IMR-90 (cell line): ENCODE measurements at regions not wholly inside any gene's neighbourhood (a gene's known extent, or its start where the extent isn't known, plus 50 kb on each side); places are given as distances from the start of the nearest gene placed in this dataset.

Experiments used
- ATAC-seq: fragments of 200-7000 bp; cut with Tn5 transposase; 2 replicates; pipeline ENCODE4 v1.9.1; 2020; ENCODE audit warnings: low read depth, mild to moderate bottlenecking, moderate library complexity
- BruUV-seq: library from RNA; stranded (reverse); fragments of 400-500 nt; replicated peaks from 2 replicates; lab custom pipeline; 2021; lab: Mats Ljungman, UMichigan
- CTCF ChIA-PET: fragments of 300-600 bp; formaldehyde crosslinking; extraction: SDS; loops from one replicate; lab custom pipeline; 2021; ENCODE audit warnings: antibody characterized with exemption; lab: Yijun Ruan, JAX
- POLR2A ChIA-PET: fragments of 300-600 bp; sonication (Branson Sonifier 250); formaldehyde crosslinking; loops from one replicate; lab custom pipeline; 2022; ENCODE audit warnings: antibody characterized with exemption; ENCODE audit not compliant: unreplicated experiment; lab: Charles Lee
- DNase-seq: peaks from one replicate; pipeline ENCODE4 v3.0.0; 2013
- H2AFZ ChIP-seq: replicated peaks from 2 replicates; pipeline ENCODE3; 2013; ENCODE audit warnings: low read length, mild to moderate bottlenecking; ENCODE audit not compliant: poor library complexity
- H2AK5ac ChIP-seq: 2 replicates; pipeline ENCODE4 v1.6.1; 2013; ENCODE audit warnings: low read depth, low read length, inconsistent platforms
- H2AK9ac ChIP-seq: replicated peaks from 2 replicates; pipeline ENCODE3; 2013; ENCODE audit warnings: mild to moderate bottlenecking, low read depth, low read length, moderate library complexity; ENCODE audit not compliant: poor library complexity
- H2BK120ac ChIP-seq: 2 replicates; pipeline ENCODE4 v1.6.1; 2013; ENCODE audit warnings: low read depth, low read length, inconsistent platforms
- H2BK15ac ChIP-seq: 3 replicates; pipeline ENCODE4 v1.6.1; 2013; ENCODE audit warnings: low read depth, low read length, inconsistent platforms
- H2BK20ac ChIP-seq: 2 replicates; pipeline ENCODE4 v1.6.1; 2013; ENCODE audit warnings: low read depth, mild to moderate bottlenecking, inconsistent platforms, low read length, moderate library complexity
- H2BK5ac ChIP-seq: 2 replicates; pipeline ENCODE4 v1.6.1; 2013; ENCODE audit warnings: mild to moderate bottlenecking, low read depth, low read length, inconsistent platforms; ENCODE audit not compliant: poor library complexity, severe bottlenecking
- H3K14ac ChIP-seq: replicated peaks from 2 replicates; pipeline ENCODE4 v1.6.1; 2013; ENCODE audit warnings: low read depth, low read length, inconsistent platforms
- H3K18ac ChIP-seq: 2 replicates; pipeline ENCODE4 v1.6.1; 2013; ENCODE audit warnings: low read depth, low read length, control low read depth
- H3K23ac ChIP-seq: 2 replicates; pipeline ENCODE4 v1.6.1; 2013; ENCODE audit warnings: low read depth, low read length, inconsistent platforms
- H3K27ac ChIP-seq: 2 replicates; pipeline ENCODE4 v1.5.1; 2013; ENCODE audit warnings: mild to moderate bottlenecking, control low read depth, low read length; ENCODE audit not compliant: insufficient read depth
- H3K27me3 ChIP-seq: 2 replicates; pipeline ENCODE4 v1.6.1; 2013; ENCODE audit warnings: low read length; ENCODE audit not compliant: control insufficient read depth, insufficient read depth
- H3K36me3 ChIP-seq: 2 replicates; pipeline ENCODE4 v1.6.1; 2013; ENCODE audit warnings: low read length, mixed read lengths; ENCODE audit not compliant: control insufficient read depth, insufficient read depth
- H3K4ac ChIP-seq: 2 replicates; pipeline ENCODE4 v1.6.1; 2013; ENCODE audit warnings: low read depth, low read length, inconsistent platforms
- H3K4me1 ChIP-seq: 2 replicates; pipeline ENCODE4 v1.6.1; 2013; ENCODE audit warnings: low read length, mixed read lengths; ENCODE audit not compliant: control insufficient read depth, insufficient read depth
- H3K4me2 ChIP-seq: 2 replicates; pipeline ENCODE4 v1.6.1; 2013; ENCODE audit warnings: low read depth, mild to moderate bottlenecking, control low read depth, low read length, moderate library complexity
- H3K4me3 ChIP-seq: 2 replicates; pipeline ENCODE4 v1.5.1; 2013; ENCODE audit warnings: low read depth, mild to moderate bottlenecking, control low read depth, low read length, moderate library complexity; ENCODE audit not compliant: insufficient read depth
- H3K56ac ChIP-seq: 2 replicates; pipeline ENCODE4 v1.6.1; 2013; ENCODE audit warnings: low read length, inconsistent platforms; ENCODE audit not compliant: insufficient read depth; ENCODE audit errors: extremely low read depth
- H3K79me1 ChIP-seq, 2 experiments: 2 replicates each; pipeline ENCODE4 v1.6.1; 2013; ENCODE audit warnings: low read length in 2 of 2, inconsistent platforms in 1 of 2, low read depth in 1 of 2
- H3K9ac ChIP-seq: 2 replicates; pipeline ENCODE4 v1.6.1; 2013; ENCODE audit warnings: low read depth, low read length, control low read depth
- H3K9me1 ChIP-seq: 2 replicates; pipeline ENCODE4 v1.6.1; 2013; ENCODE audit warnings: low read length, inconsistent platforms; ENCODE audit not compliant: insufficient read depth
- H3K9me3 ChIP-seq: 2 replicates; pipeline ENCODE4 v1.6.1; 2013; ENCODE audit warnings: low read length; ENCODE audit not compliant: control insufficient read depth, insufficient read depth
- H4K20me1 ChIP-seq: 2 replicates; pipeline ENCODE4 v1.6.1; 2013; ENCODE audit warnings: low read length, inconsistent platforms; ENCODE audit not compliant: insufficient read depth
- H4K5ac ChIP-seq: 2 replicates; pipeline ENCODE4 v1.6.1; 2013; ENCODE audit warnings: mild to moderate bottlenecking, low read depth, low read length, control low read depth
- H4K8ac ChIP-seq, 2 experiments: 2 replicates each; pipeline ENCODE4 v1.6.1; 2013; ENCODE audit warnings: low read depth in 2 of 2, low read length in 2 of 2, control low read depth in 1 of 2, inconsistent platforms in 1 of 2
- H4K91ac ChIP-seq: 2 replicates; pipeline ENCODE4 v1.6.1; 2013; ENCODE audit warnings: low read depth, low read length, inconsistent platforms; ENCODE audit not compliant: insufficient read depth
- CTCF ChIP-seq: conservative IDR thresholded peaks from 2 replicates; pipeline ENCODE4 v1.5.1; 2012; ENCODE audit warnings: mild to moderate bottlenecking, low read depth, low read length, improper control_type of control experiment
- MAFK ChIP-seq: IDR thresholded peaks from 2 replicates; pipeline ENCODE4 v1.6.1; 2012; ENCODE audit warnings: low read depth, low read length, improper control_type of control experiment
- WGBS, 2 experiments: methylation state at CpG; one replicate each; pipeline versions ENCODE4 v1.1.5 to v1.1.7; 2013; ENCODE audit warnings: missing lambda C conversion rate in 2 of 2; ENCODE audit not compliant: insufficient read length in 1 of 2; ENCODE audit errors: extremely low coverage in 2 of 2; 5-methylcytosine and 5-hydroxymethylcytosine counted together
- dilution Hi-C: fragments of 300-500 bp; cut with HindIII; formaldehyde crosslinking; loops from one replicate; pipeline ENCODE4 v1.14.3; 2018; ENCODE audit warnings: low sequenced_read_pairs; ENCODE audit not compliant: unreplicated experiment
- in situ Hi-C: fragments of 300-500 bp; cut with MboI; formaldehyde crosslinking; loops from 3 replicates; pipeline ENCODE4 v1.14.3; 2019; ENCODE audit warnings: low sequenced_read_pairs, inconsistent platforms, mixed read lengths
- intact Hi-C: fragments of 100-400 bp; cut with micrococcal nuclease; formaldehyde crosslinking; loops from 2 replicates; pipeline ENCODE4 v1.10.0; 2022

GRCh38 chr10:120744040-120744439 lies 107.1 kb upstream of the WDR11 start:
- 86% methylated on average over 1 of the region's 5 CpGs; no CpG with 5 or more reads in 1 of the 2 experiments for WGBS, 2 experiments

More at GRCh38 chr10:120744040-120744439, 107.1 kb upstream of the WDR11 start:
- Histone ChIP-seq H3K18ac (no peak overlapping the region), H2BK20ac (no peak overlapping the region), H2AK5ac (no peak overlapping the region), H4K8ac (no peak overlapping the region), H3K79me1 (no peaks in the 10 kb centered on the region), H4K91ac (no peak overlapping the region), H3K23ac (no peak overlapping the region), H2BK15ac (no peak overlapping the region), H3K27me3 (no peaks in the 10 kb centered on the region), H3K9me3 (peaks cover 4% of the 10 kb centered on the region; the same call in 1 of the 2 replicates), H3K27ac (no peak overlapping the region), H4K20me1 (no peaks in the 10 kb centered on the region), H3K9ac (no peak overlapping the region), H3K4me1 (no peaks in the 10 kb centered on the region), H3K4ac (no peak overlapping the region), H2AFZ (no peak overlapping the region), H4K5ac (no peak overlapping the region), H2BK120ac (no peak overlapping the region), H3K56ac (no peak overlapping the region), H3K14ac (no peak overlapping the region), H3K4me3 (no peak overlapping the region), H3K9me1 (no peaks in the 10 kb centered on the region), H2BK5ac (no peak overlapping the region), H3K4me2 (no peak overlapping the region), H2AK9ac (no peak overlapping the region), H3K36me3 (no peaks in the 10 kb centered on the region)
- CTCF ChIA-PET = no interaction called here
- dilution Hi-C loops (no loop called here), in situ Hi-C loops (no loop called here), intact Hi-C loops (no loop called here)
- BruUV-seq = no TSS peak
- POLR2A ChIA-PET = no interaction called here
- no peak for DNase-seq
- ATAC-seq = no peak
- TF ChIP-seq CTCF (no peak), MAFK (no peak)
